Astrocyte of the spinal cord (primary cell): ENCODE measurements at regions not wholly inside any gene's neighbourhood (a gene's known extent, or its start where the extent isn't known, plus 50 kb on each side); places are given as distances from the start of the nearest gene placed in this dataset.

Source experiments
- DNase-seq: peaks from one replicate; pipeline ENCODE4 v3.0.0; 2011; ENCODE audit warnings: low read depth, low spot score
- H3K4me3 ChIP-seq: 2 replicates; pipeline ENCODE4 v1.5.1; 2011; ENCODE audit warnings: low read depth, mild to moderate bottlenecking, low read length, moderate library complexity
- in situ Hi-C: cut with HindIII; loops from 2 replicates; pipeline ENCODE4 v1.10.0; 2017; ENCODE audit warnings: low sequenced_read_pairs
- TF ChIP-seq, protein P1 (sequence below): IDR thresholded peaks from 2 replicates; pipeline ENCODE4 v1.5.1; 2012; ENCODE audit warnings: low read depth, mild to moderate bottlenecking, low read length, inconsistent platforms

DNA sequence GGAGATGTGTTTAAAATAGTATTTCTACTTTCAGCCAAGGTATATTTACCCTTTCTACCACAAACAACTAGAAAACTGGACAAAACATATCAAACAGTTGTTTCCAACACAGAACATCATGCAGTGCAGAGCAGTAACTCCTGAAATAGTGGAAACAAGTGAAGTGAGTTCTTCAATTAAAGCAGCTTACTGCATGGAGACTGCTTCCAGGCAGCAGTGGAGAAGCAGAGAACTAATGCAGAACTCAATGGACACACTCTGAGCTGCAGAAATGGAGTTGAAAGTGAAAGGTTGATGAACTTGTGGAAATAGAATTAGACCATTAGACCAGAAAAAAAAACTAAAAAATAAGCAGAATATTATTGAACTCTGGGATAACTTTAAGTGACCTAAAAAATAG lies 478.9 kb downstream of the CNTN6 start:
- TF ChIP-seq, protein P1, sequence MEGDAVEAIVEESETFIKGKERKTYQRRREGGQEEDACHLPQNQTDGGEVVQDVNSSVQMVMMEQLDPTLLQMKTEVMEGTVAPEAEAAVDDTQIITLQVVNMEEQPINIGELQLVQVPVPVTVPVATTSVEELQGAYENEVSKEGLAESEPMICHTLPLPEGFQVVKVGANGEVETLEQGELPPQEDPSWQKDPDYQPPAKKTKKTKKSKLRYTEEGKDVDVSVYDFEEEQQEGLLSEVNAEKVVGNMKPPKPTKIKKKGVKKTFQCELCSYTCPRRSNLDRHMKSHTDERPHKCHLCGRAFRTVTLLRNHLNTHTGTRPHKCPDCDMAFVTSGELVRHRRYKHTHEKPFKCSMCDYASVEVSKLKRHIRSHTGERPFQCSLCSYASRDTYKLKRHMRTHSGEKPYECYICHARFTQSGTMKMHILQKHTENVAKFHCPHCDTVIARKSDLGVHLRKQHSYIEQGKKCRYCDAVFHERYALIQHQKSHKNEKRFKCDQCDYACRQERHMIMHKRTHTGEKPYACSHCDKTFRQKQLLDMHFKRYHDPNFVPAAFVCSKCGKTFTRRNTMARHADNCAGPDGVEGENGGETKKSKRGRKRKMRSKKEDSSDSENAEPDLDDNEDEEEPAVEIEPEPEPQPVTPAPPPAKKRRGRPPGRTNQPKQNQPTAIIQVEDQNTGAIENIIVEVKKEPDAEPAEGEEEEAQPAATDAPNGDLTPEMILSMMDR = no peak
- in situ Hi-C loops = no loop called here

DNA sequence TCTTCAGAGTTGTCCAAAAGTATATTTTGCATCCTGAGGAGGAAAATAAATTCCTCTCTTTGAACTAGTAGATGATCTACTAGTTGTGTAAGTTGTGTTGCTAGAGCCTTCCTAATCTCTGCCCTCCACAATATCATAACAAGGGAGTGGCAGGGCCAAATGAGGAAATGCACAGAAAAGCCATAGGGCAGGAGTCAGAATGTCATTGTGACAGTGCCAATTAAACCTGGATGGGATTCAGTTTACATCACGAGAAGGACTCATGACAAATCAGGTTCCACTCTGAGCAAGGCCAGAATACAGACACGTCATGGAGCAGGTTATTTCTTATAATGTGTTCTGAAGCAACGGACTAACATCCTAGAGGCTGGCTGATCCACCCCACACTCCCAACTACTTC lies 483.2 kb downstream of the CNTN6 start:
- in situ Hi-C loops = no loop called here
- TF ChIP-seq, protein P1 = no peak
- no peak for DNase-seq
- H3K4me3 ChIP-seq = no peak overlapping the region

More for the DNA sequence above, 478.9 kb downstream of the CNTN6 start:
- no peak overlapping the region for H3K4me3 ChIP-seq
- no peak for DNase-seq

DNA sequence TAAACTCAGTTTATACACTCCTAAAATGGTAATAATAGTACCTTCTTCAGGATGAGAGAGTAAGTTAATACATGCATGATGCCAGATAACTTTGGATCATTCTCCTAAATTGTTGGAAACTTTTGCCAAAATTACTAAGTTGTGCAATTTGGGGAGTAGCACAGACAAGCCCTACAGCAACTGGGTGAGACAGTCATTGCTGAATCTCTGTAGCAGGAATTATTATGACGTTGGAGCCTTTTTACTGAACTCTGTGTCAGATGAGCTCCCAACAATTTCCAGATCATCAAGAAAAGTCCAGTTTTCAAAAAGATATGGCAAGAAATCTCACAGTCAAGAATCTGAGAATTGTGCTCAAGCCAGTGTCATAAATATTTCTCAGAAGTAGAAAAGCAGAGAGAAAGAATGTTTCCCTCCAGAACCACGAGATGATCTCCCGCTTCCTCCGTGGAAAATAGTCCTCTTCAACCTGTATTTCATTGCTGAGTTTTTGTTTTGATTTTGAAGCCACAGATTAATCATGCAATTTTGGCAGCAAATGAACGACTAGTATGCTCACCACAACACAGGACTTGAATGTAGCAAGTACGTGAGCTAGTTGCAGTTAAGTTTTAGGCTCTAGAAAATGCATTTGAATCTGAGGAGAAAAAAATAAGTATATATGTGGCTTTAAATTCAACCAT lies 485.4 kb downstream of the CNTN6 start:
- TF ChIP-seq, protein P1 = no peak
- H3K4me3 ChIP-seq = no peak overlapping the region
- in situ Hi-C loops = no loop called here
- DNase-seq = no peak

DNA sequence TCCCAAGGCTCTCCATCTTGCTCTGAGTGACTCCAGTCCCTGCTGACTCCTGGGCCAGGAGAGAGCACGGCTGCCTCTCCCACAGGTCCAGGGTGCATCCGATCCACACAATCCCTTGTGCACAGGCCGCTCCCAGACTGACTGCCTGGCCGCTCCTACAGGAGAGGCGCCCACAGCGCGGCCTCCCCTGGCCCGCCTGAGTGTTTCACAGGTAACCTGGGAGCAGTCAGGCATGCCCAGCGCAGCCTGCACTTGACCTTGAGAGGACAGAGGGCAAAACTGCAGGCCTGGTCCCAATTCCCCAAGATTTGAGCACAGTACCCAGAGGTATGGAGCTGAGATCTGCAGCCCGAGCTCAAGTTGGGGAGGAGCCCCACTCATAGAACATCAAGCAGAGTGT lies 490.2 kb downstream of the CNTN6 start:
- TF ChIP-seq, protein P1 = no peak
- in situ Hi-C loops = no loop called here
- DNase-seq = no peak
- H3K4me3 ChIP-seq = no peak overlapping the region

DNA sequence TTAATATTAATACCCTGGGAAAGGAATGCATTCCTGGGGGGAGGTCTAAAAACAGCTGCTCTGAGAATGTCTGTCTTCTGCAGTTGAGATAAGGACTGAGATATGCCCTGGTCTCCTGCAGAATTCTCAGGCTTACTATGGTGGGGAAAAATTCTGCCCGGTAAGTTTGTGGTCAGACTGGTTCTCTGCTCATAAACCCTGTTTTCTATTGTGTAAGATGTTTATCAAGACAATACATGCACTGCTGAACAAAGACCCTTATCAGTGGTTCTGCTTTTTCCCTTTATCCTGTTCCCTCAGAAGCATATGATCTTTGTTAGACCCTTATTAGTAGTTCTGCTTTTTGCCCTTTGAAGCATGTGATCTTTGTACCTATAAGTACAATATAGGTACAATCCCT lies 494.6 kb downstream of the CNTN6 start:
- TF ChIP-seq, protein P1 = no peak
- H3K4me3 ChIP-seq = no peak overlapping the region
- DNase-seq = no peak
- in situ Hi-C loops = no loop called here

DNA sequence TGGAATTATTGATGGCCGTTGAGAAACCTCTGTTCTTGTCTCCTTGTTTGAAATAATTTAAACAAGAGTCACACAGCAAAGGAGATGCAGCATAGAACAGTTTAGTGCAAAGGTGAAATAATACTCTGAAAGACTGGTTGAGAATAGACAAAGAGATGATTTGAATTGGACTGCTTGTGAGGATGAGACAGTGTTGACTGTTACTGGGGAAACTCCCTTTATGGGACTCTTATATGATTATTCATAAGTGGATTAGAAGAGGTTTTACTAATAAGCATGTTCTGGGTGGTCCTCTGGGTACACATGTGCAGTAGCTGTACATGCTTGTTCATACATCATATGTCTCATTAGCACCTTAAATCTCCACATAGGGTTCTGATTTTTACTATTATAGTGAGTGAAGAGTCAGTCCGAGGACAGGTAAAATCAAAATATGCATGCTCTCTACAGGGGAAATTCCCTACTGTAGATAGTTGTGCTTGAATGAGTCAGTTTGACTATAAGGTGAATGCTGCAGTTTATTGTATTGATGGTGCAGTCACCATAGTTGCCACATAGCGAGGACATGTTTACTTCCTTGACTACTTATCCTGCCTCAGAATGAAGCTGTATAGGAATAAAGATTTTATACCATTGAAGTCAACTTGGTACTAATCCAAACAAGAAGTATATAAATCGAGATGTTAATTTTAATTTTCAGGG lies 498.7 kb downstream of the CNTN6 start:
- DNase-seq = no peak
- TF ChIP-seq, protein P1 = no peak
- in situ Hi-C loops = no loop called here

More for the DNA sequence above, 498.7 kb downstream of the CNTN6 start:
- no peak overlapping the region for H3K4me3 ChIP-seq
